GM19455 (cell line): ENCODE measurements at regions not wholly inside any gene's neighbourhood (a gene's known extent, or its start where the extent isn't known, plus 50 kb on each side); places are given as distances from the start of the nearest gene placed in this dataset.
"Not testable (repeated sequence)": the region's sequence is repeated elsewhere in the genome, so short reads cannot be mapped to it uniquely, and the experiment has no call there.

Experiments used
- ATAC-seq: cut with Tn5 transposase; IDR thresholded peaks from one replicate; pipeline ENCODE4 v1.9.1; 2021; ENCODE audit not compliant: unreplicated experiment

GRCh38 chr6:134791243-134791843, 158.6 kb downstream of the ALDH8A1 start:
- ATAC-seq = not testable (repeated sequence)

- no peak for ATAC-seq
Measured at GRCh38 chr6:134787261-134787877, 162.5 kb downstream of the ALDH8A1 start.

GRCh38 chr6:134784336-134784735, 165.6 kb downstream of the ALDH8A1 start:
- ATAC-seq = no peak

GRCh38 chr6:134778431-134778830, 171.5 kb downstream of the ALDH8A1 start:
- ATAC-seq = no peak

GRCh38 chr6:134774201-134774638, 175.7 kb downstream of the ALDH8A1 start:
- ATAC-seq = no peak

GRCh38 chr6:134772671-134773360, 177.1 kb downstream of the ALDH8A1 start:
- ATAC-seq = no peak

- ATAC-seq = no peak
Measured at GRCh38 chr6:134768931-134769330, 181.0 kb downstream of the ALDH8A1 start.

GRCh38 chr6:134766497-134766896, 183.4 kb downstream of the ALDH8A1 start:
- no peak for ATAC-seq

- no peak for ATAC-seq
Measured at GRCh38 chr6:134764741-134765140, 185.2 kb downstream of the ALDH8A1 start.

- ATAC-seq = not testable (repeated sequence)
Measured at GRCh38 chr6:134763575-134763974, 186.3 kb downstream of the ALDH8A1 start.

GRCh38 chr6:134758621-134759020, 191.3 kb downstream of the ALDH8A1 start:
- ATAC-seq = no peak

- no peak for ATAC-seq
Measured at GRCh38 chr6:134757911-134758361, 192.0 kb downstream of the ALDH8A1 start.

- no peak for ATAC-seq
Measured at GRCh38 chr6:134756374-134757025, 193.4 kb downstream of the ALDH8A1 start.

GRCh38 chr6:134754013-134754690, 195.7 kb downstream of the ALDH8A1 start:
- no peak for ATAC-seq

- ATAC-seq = no peak
Measured at GRCh38 chr6:134753001-134753400, 196.9 kb downstream of the ALDH8A1 start.

GRCh38 chr6:134752445-134752844, 197.5 kb downstream of the ALDH8A1 start:
- ATAC-seq = no peak

- no peak for ATAC-seq
Measured at GRCh38 chr6:134750669-134751068, 199.2 kb downstream of the ALDH8A1 start.

GRCh38 chr6:134748484-134748883, 201.4 kb downstream of the ALDH8A1 start:
- no peak for ATAC-seq

- not testable (repeated sequence) for ATAC-seq
Measured at GRCh38 chr6:134747197-134747596, 202.7 kb downstream of the ALDH8A1 start.

GRCh38 chr6:134746140-134746539, 203.8 kb downstream of the ALDH8A1 start:
- ATAC-seq = no peak

- ATAC-seq = not testable (repeated sequence)
Measured at GRCh38 chr6:134745192-134745591, 204.7 kb downstream of the ALDH8A1 start.
